GM19463 (cell line): ENCODE measurements at regions not wholly inside any gene's neighbourhood (a gene's known extent, or its start where the extent isn't known, plus 50 kb on each side); places are given as distances from the start of the nearest gene placed in this dataset.
"Not testable (repeated sequence)": the region's sequence is repeated elsewhere in the genome, so short reads cannot be mapped to it uniquely, and the experiment has no call there.

Source experiments
- ATAC-seq: cut with Tn5 transposase; IDR thresholded peaks from one replicate; pipeline ENCODE4 v1.9.1; 2021; ENCODE audit warnings: mild to moderate bottlenecking, moderate library complexity; ENCODE audit not compliant: unreplicated experiment

DNA sequence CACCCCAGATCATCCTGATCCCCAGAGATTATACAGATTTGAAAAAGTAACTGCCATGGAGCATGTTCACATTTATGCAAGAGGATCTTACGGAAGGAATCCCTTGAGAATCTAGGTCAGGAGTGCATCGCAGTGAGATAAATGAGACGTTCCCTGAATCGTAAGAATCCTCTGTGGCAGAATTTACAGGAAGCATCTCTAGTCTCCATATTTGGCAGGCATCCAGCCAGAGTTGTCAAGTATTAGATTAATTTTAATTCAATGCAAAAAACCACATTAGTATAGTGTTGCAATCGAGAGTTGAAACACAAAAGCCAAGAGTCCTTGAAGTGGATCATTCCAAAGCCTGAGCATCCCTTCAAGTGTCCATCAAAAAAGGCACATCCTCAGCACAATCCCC lies 100.8 kb downstream of the RRAGC start:
- ATAC-seq, result no peak

- no peak for ATAC-seq
These were observed 112.5 kb downstream of the RRAGC start for GRCh38 chr1:38746941-38747600.

DNA sequence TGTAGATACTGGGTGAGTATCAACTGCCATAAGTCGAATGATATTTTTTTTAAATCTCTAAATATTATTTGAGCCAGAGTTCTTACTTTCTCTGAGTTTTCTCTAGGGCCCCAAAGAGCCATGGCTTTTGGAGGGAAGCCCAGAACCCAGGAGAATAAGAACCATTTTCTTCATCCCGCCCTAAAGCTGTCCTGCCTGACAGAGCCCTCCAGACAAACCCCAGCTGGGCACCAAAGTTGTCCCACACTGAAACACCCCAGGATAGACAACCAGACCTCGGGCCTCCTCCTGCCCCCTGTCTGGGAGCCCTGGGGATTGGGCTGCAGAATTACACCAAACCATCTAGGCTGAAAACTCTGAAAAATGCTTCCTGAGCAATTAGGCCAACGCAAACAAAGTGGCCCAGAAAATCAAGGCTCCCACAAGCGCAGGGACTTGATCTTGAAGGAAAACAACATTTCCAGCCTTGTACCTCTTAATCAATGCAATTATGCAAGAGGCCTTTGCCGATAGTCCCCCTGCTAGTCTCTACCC lies 113.1 kb downstream of the RRAGC start:
- no peak for ATAC-seq

GRCh38 chr1:38745476-38746401 lies 113.8 kb downstream of the RRAGC start:
- no peak for ATAC-seq

DNA sequence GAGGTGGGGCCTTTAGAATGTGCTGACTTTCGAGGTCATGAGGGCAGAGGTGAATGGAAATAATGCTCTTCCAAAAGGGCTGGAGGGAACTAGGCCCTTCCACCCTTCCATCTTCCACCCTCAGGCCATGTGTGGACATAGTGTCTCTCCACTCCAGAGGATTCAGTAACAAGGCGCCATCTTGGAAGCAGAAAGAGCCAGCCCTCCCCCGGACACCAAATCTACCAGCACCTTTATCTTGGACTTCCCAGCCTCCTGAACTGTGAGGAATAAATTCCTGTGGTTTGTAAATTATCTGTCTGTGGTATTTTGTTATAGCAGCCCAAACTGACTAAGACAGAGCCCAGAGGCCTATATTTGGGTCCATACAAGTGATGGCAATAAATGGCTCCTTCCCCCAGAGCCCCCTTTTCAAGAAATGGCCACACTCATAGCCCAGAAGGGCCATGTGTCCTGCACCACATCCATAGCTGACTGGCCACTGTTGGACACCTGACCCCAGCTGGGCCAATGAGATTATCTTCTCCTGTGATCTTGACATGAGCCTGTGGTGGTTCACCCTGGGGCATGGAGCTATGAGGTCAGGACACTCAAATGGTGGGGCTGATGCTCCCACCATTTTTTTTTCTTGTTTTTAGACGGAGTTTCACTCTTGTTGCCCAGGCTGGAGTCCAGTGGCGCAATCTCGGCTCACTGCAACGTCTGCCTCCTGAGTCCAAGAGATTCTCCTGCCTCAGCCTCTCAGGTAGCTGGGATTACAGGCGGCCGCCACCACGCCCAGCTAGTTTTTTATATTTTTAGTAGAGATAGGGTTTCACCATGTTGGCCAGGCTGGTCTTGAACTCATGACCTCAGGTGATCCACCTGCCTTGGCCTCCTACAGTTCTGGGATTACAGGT lies 114.9 kb downstream of the RRAGC start:
- no peak for ATAC-seq

DNA sequence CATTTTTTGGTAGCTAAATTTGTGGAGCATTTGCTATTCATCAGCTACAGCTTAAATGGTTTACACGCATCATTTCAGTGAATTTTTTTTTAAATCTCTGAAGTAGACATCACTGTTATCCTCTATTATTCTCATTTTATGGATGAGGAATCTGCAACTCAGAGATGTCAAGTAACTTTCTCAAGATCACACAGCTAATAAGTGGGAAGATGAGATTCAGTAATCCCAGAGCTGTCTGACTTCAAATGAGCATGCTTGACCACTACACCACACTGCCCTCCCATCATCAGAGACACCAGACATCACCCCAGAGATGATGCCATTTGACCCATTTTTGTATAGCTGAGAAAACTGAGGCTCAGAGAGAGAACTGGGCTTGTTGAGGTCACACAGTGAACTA lies 116.4 kb downstream of the RRAGC start:
- ATAC-seq, result no peak

DNA sequence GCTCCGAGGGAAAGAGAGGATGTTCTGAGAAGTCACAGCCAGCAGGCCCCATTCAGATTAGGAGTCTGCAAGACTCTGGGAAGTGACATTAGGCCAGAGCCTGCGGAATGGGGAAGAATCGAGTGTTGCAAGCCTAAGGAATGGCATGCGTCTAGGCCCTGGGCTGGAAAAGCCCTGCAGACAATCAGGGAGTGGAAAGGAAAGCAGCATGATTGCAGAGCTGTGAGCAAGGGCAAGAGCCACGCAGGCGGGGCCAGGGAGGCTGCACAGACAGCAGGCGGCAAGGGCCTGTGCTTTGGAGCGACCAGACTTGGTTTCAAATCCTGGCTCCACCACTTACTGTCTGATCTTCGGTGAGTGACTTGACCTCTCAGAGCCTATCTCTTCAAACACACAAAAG lies 118.2 kb downstream of the RRAGC start:
- no peak for ATAC-seq

DNA sequence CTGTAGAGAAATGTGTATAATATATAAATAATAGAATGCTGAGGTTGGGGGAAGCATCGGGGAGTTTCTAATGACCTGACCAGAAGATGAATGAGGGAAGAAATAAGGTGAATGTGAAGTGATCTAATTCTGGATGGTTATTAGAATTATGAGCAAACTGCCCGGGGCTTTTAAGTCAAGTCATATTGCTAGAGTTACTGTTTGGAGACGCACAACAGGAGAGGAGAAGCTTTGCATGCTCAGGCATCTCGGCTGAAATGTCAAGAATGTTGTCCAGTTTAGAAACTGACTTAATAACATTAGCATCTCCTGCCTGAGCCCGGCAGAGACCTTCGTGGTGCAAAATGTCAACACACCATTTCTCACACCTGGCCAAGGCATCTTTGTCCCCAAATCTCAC lies 119.1 kb downstream of the RRAGC start:
- no peak for ATAC-seq

GRCh38 chr1:38738207-38738606 lies 121.4 kb downstream of the RRAGC start:
- no peak for ATAC-seq

GRCh38 chr1:38736399-38736798 lies 123.2 kb downstream of the RRAGC start:
- ATAC-seq, result no peak

GRCh38 chr1:38735651-38736161 lies 123.9 kb downstream of the RRAGC start:
- no peak for ATAC-seq

GRCh38 chr1:38733761-38734160 lies 125.8 kb downstream of the RRAGC start:
- no peak for ATAC-seq

- ATAC-seq, result no peak
These were observed 128.8 kb downstream of the RRAGC start for GRCh38 chr1:38730511-38731397.

DNA sequence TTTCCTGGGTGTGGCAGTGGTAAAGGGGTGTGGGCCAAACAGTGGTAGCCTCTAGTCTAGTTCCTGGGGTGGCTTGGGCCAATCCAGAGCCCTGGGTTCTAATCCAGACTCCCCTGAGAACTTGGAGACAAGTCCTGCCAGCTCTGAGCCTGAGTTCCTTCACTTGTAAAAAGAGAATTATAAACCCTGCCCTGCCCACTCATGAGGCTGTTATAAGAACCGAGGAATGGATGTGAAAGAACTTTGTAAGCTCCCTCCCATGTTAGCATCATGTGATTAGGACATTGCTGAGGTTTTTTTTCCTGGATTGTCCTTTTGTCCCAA lies 131.0 kb downstream of the RRAGC start:
- no peak for ATAC-seq

DNA sequence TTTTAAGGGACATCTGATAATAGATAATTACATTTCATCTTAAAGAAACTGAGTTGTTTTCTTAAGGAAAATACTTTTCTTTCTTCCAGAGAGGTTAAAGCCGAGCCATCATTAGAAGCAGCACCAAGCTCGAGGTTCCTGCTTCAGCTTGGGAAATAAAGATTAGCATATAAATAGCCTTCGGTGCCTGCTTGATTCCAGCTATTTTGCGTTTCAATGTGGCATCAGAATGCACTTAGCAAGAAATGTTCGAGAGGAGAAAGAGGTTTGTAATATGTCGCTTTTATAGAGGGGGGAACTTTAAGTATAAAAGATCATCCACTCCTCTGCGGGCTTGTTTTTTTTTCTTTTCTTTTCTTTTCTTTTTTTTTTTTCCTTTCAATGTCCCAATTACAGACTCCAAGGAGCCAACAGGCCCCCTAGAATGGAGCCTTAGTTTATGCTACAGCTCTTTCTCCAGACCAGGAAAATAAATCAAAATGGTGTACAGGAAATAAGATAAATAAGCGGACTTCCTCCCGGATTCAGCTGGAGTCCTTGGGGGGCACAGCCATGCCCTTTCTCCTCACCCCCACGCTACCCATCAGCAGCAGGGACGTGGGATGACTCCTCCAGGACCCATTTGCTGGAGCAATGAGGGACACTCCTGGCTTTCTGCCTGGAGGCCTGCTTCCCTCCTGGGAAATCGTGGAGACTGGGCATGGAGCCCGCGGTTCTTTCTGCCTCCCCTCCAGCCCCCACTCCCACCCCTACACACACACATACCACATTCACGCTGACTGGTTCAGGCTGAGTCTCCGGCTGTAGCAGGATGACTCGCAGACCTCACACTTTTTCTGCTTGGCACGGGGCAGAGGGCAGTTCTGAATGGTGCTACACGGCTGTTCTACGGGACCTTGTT lies 131.6 kb downstream of the RRAGC start:
- no peak for ATAC-seq

- not testable (repeated sequence) for ATAC-seq
These were observed 134.1 kb downstream of the RRAGC start for GRCh38 chr1:38725321-38725961.

GRCh38 chr1:38724160-38725131 lies 135.1 kb downstream of the RRAGC start:
- no peak for ATAC-seq
